LNCaP clone FGC (cell line): ENCODE measurements at regions not wholly inside any gene's neighbourhood (a gene's known extent, or its start where the extent isn't known, plus 50 kb on each side); places are given as distances from the start of the nearest gene placed in this dataset.

Source experiments
- DNase-seq: peaks from one replicate; pipeline ENCODE4 v3.0.0-alpha.2; 2011; ENCODE audit warnings: low read depth
- H3K4me3 ChIP-seq: 2 replicates; pipeline ENCODE4 v1.5.1; 2011; ENCODE audit warnings: mild to moderate bottlenecking, low read depth, low read length, control low read depth
- CTCF ChIP-seq: IDR thresholded peaks from 2 replicates; pipeline ENCODE4 v1.5.1; 2012; ENCODE audit warnings: mild to moderate bottlenecking; ENCODE audit not compliant: control insufficient read depth, insufficient read depth; ENCODE audit errors: extremely low read depth

GRCh38 chr12:24560192-24560775 is 388.6 kb downstream of the BCAT1 start:
- DNase-seq = no peak
- TF ChIP-seq CTCF = no peak
- H3K4me3 ChIP-seq = no peak overlapping the region

GRCh38 chr12:24557738-24558137 is 391.2 kb downstream of the BCAT1 start:
- DNase-seq = no peak
- no peak overlapping the region for H3K4me3 ChIP-seq
- TF ChIP-seq CTCF = no peak

GRCh38 chr12:24555730-24556129 is 393.2 kb downstream of the BCAT1 start:
- H3K4me3 ChIP-seq = no peak overlapping the region
- DNase-seq = no peak
- no peak for TF ChIP-seq CTCF

- DNase-seq = no peak
- no peak overlapping the region for H3K4me3 ChIP-seq
- TF ChIP-seq CTCF = no peak
Observed at GRCh38 chr12:24554612-24555295, 394.1 kb downstream of the BCAT1 start.

DNA sequence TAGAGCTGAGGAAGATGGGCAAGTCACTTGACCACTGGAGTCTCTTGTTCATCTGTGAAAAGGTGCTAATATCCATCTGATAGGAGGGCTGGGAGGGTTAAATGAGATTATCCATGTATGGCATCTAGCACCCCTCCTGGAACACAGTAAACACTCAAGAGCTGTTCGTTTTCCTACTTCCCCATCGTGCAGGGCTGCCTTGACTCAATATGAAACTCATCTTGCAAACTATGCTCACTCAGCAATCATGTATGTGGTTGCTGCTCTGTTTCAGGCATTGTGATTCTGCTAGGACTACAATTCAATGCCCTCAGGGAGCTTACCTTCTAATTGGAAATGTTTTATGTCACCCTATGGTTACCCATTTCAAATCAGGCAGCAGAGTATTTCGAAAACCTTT is 395.6 kb downstream of the BCAT1 start:
- no peak for TF ChIP-seq CTCF
- H3K4me3 ChIP-seq = no peak overlapping the region
- no peak for DNase-seq

DNA sequence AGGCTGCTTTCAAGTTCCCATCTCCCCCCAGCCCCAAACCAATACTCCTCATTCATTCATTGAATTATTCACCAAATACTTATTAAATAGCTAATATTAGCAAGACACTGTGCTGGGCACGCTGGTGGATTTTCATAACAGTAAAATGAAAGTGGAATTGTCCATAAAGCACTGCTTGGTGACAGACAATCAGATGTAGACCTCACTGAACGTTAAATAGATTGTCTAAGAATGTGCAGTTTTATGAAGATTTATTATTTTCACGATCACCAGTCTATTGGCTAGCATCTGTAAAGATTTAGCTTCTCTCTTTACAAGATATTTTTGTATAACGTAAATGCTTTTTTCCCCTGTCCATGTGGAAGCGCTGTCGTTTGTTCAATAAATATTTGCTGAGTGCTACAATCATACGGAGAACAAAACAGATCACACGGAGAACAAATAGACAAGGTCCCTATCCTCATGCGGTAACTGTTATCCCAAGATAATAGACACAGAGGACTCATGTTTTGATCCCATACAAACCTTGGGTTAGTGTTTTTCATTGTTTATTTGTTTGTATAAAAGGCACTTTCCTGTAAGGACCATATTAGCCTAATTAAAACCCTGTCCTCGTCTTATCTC is 397.6 kb downstream of the BCAT1 start:
- no peak overlapping the region for H3K4me3 ChIP-seq
- no peak for DNase-seq
- TF ChIP-seq CTCF = no peak
